Coronary artery (tissue), 2 donors: ENCODE measurements at regions not wholly inside any gene's neighbourhood (a gene's known extent, or its start where the extent isn't known, plus 50 kb on each side); places are given as distances from the start of the nearest gene placed in this dataset.

Experiments used
- DNase-seq: peaks from one replicate; pipeline ENCODE4 v3.0.0-alpha.2; 2017; ENCODE audit warnings: low spot score
- H3K27ac ChIP-seq, 2 donors: fragments of 200-600 bp; sonication (generic); one replicate each; pipeline ENCODE4 v1.5.1; 2016 to 2019
- H3K4me3 ChIP-seq: fragments of 200-600 bp; sonication (generic); 2 replicates; pipeline ENCODE4 v1.5.1; 2016; ENCODE audit warnings: mild to moderate bottlenecking, moderate library complexity
- TF ChIP-seq, protein P1 (sequence below): fragments of 200-600 bp; sonication (generic); IDR thresholded peaks from one replicate; pipeline ENCODE4 v1.5.1; 2019; ENCODE audit warnings: antibody characterized with exemption

DNA sequence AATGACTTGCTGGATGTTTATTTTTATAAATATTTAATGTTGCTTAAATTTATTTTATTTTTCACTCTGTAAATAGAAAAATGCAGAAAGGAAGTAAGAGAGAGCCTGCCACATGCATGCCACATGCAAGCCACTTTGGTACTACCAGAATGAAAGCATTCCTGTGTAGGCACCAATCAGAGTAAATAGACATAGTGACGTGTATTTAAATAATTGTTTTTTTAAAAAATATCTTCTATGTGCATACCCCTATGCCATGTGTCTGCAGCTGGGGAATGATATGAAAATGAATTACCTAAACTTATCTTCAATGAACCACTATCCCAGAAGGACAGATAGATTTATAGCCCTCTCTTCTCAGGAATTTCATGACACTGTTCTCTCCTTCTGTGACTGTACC is 651.5 kb upstream of the RIOK2 start:
- Histone ChIP-seq H3K4me3 (no peak overlapping the region), H3K27ac (no peak overlapping the region)
- TF ChIP-seq, protein P1, sequence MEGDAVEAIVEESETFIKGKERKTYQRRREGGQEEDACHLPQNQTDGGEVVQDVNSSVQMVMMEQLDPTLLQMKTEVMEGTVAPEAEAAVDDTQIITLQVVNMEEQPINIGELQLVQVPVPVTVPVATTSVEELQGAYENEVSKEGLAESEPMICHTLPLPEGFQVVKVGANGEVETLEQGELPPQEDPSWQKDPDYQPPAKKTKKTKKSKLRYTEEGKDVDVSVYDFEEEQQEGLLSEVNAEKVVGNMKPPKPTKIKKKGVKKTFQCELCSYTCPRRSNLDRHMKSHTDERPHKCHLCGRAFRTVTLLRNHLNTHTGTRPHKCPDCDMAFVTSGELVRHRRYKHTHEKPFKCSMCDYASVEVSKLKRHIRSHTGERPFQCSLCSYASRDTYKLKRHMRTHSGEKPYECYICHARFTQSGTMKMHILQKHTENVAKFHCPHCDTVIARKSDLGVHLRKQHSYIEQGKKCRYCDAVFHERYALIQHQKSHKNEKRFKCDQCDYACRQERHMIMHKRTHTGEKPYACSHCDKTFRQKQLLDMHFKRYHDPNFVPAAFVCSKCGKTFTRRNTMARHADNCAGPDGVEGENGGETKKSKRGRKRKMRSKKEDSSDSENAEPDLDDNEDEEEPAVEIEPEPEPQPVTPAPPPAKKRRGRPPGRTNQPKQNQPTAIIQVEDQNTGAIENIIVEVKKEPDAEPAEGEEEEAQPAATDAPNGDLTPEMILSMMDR, result no peak

DNA sequence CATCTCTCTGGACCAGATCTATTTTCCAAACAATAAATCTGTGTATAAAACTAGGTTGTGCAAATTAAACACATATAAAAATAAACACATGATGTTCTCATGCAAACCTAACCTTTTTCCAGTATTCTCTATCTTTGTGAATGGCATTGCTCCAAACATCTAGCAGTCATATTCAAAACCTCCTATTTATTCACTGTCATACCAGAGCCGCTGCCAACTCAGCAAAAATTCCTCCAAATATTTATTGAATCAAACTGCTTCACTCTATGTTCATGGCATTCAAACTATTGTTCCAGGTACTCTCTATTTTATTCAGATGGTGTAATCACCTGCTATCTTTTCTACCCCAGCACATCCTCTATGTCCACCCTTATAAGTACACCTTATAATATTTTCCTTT is 652.1 kb upstream of the RIOK2 start:
- no peak overlapping the region for H3K4me3 ChIP-seq
- no peak overlapping the region for H3K27ac ChIP-seq
- no peak for DNase-seq
- TF ChIP-seq, protein P1, result no peak

More for the DNA sequence above, 651.5 kb upstream of the RIOK2 start:
- DNase-seq, result no peak

DNA sequence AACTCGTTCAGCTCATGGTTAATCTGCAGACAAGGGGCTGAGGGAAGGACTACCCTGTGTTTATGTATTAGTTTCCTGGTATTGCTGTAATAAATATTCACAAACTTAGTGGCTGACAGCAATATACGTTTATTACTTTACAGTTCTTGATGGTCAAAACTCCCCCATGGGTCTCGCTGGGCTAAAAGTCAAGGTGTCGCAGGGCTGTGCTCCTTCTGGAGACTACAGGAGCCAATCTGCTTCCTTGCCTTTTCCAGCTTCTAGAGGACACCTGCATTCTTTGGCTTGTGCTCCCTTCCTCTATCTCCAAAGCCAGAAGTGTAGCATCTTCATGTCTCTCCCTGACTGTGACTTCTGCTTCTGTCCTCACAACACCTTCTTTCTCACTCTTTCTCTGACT is 653.8 kb upstream of the RIOK2 start:
- no peak overlapping the region for H3K27ac ChIP-seq
- DNase-seq, result no peak
- no peak overlapping the region for H3K4me3 ChIP-seq
- TF ChIP-seq, protein P1, result no peak

DNA sequence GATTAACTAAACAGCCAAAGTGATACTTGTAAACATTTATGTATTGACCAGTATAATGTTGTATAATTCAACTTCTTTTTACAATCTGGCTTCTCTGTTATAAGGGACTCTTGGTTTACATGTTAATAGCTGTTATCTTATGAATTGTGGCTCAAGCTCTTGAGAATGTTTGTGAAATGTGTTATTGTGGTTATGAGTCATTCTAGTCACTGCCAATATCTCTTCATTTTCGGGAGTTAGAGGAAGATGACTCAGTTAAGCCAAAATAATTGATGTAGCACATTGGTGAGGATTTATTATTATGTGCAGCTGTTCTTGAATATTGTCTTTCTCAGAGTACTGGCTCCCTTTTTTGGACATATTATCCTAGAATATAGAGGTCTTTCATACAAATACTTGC is 655.2 kb upstream of the RIOK2 start:
- no peak for DNase-seq
- H3K27ac ChIP-seq, result no peak overlapping the region
- H3K4me3 ChIP-seq, result no peak overlapping the region
- TF ChIP-seq, protein P1, result no peak

DNA sequence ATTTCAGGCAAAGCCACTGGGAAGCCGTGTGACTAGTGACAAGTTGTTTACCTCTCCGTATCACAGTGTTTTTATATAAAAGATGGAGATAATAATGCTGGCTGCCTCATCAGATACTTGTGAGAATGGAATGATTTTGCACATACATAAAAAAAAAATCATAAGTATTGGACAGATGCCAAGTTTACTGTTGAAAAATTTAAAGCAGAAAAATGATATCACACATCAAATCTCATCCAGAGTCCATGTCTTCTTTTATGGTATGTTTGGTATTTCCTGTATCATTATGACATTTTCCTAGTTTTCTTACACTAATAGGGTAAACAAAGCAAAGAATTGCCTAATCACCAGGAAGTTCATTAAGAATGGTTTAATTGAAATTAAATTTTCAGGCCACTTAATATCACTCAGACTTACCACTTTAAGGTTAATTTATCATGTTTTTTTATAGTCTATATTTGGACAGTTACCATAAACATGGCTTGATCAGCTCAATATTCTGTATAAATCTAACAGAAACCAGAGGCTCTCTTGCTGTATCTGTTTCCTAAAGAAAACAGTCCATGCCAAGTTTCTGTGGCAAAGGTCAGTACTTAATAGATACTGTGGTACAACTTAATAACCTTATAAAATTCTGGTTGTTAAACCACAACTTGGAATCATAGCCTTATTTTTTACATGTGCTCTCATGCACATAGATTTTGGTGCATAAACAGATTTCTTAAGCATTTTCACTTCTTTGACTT is 656.5 kb upstream of the RIOK2 start:
- H3K27ac ChIP-seq, result no peak overlapping the region
- no peak overlapping the region for H3K4me3 ChIP-seq
- no peak for DNase-seq
- TF ChIP-seq, protein P1, result no peak

DNA sequence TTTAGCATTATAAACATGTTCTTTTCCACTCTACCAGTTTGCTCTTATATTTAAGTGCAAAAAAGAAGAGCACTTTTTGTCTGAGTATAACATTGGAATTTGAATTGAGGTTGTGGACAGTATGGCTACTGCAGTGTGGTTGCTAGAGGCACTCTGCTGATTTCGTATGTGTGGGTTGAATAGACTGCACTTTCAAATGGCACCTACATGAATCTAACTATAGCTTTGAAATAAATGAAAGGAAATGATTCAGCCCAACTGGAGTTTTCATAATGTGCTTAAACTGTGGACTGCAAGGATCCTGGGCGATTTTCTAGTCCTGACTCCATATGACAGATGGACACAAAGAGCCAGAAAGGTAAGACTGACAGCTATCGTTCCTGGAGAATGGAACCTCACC is 657.6 kb upstream of the RIOK2 start:
- H3K4me3 ChIP-seq, result no peak overlapping the region
- TF ChIP-seq, protein P1, result no peak
- no peak overlapping the region for H3K27ac ChIP-seq
- no peak for DNase-seq

DNA sequence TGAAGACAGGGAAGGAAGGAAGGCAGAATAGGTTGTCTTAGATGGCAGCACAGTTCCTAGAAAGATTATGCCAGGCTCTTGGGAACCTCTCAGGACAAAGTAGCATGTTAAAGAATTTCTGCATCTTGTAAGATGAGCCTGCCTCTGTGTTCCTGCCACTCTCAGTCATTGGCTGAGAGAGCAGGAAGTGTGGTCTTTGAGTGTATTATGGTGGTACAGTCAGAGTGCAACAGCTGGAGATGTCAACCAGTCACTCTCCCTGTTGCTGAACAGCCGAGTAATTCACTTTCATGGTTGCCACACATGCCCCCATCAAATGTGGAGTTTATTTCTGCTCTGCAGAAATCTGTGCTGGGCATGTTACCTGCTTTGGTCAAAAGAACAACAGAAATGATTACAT is 659.6 kb upstream of the RIOK2 start:
- Histone ChIP-seq H3K27ac (no peak overlapping the region), H3K4me3 (no peak overlapping the region)
- no peak for DNase-seq
- TF ChIP-seq, protein P1, result no peak
